T-cell (primary cell): ENCODE measurements at regions not wholly inside any gene's neighbourhood (a gene's known extent, or its start where the extent isn't known, plus 50 kb on each side); places are given as distances from the start of the nearest gene placed in this dataset.

Source experiments
- ATAC-seq, 4 experiments: fragments of 200-7000 bp in 3 of 4; fragments of 150-1000 bp in 1 of 4; cut with Tn5 transposase; replicated peaks in 1 of 4; 1 replicate in 3 of 4; 2 replicates in 1 of 4; pipeline ENCODE4 v1.10.0; 2021; ENCODE audit warnings: moderate library complexity in 3 of 4, mild to moderate bottlenecking in 2 of 4, moderate number of reproducible peaks in 1 of 4
- CTCF ChIA-PET, 2 donors: fragments of 300-600 bp; sonication (Branson Sonifier 250); formaldehyde crosslinking; loops; one replicate each; lab custom pipeline; 2022; ENCODE audit warnings: antibody characterized with exemption in 2 of 2; lab: Charles Lee
- POLR2A ChIA-PET, 2 donors: fragments of 300-600 bp; sonication (Branson Sonifier 250); formaldehyde crosslinking; loops; one replicate each; lab custom pipeline; 2022; ENCODE audit warnings: antibody characterized with exemption in 2 of 2; lab: Charles Lee
- DNase-seq, 35 experiments: peaks; one replicate each; pipeline versions ENCODE4 v3.0.0 to v3.0.0-alpha.2; 2013 to 2023
- H3K27ac ChIP-seq: one replicate; pipeline ENCODE4 v1.5.1; 2013; ENCODE audit warnings: low read length
- H3K27me3 ChIP-seq, 2 experiments: replicated peaks in 1 of 2; 1 replicate in 1 of 2; 2 replicates in 1 of 2; pipeline versions ENCODE4 v1.6.1 to v1.7.0; 2013; ENCODE audit warnings: low read length in 1 of 2, mixed read lengths in 1 of 2; ENCODE audit not compliant: control insufficient read depth in 2 of 2, insufficient read depth in 2 of 2; ENCODE audit errors: extremely low read depth in 1 of 2
- H3K36me3 ChIP-seq, 2 donors: 1 replicate in 1 of 2; 2 replicates in 1 of 2; pipeline versions ENCODE4 v1.6.1 to v1.7.0; 2013; ENCODE audit warnings: low read length in 1 of 2; ENCODE audit not compliant: control insufficient read depth in 2 of 2, insufficient read depth in 1 of 2; ENCODE audit errors: extremely low read depth in 1 of 2
- H3K4me1 ChIP-seq, 2 experiments: 1 replicate in 1 of 2; 2 replicates in 1 of 2; pipeline versions ENCODE4 v1.6.1 to v1.7.0; 2013; ENCODE audit warnings: low read length in 2 of 2, mixed read lengths in 1 of 2; ENCODE audit not compliant: insufficient read depth in 2 of 2, control insufficient read depth in 1 of 2; ENCODE audit errors: extremely low read depth in 1 of 2
- H3K4me3 ChIP-seq, 2 donors: 1 replicate in 1 of 2; 2 replicates in 1 of 2; pipeline versions ENCODE4 v1.5.1 to v1.7.0; 2013; ENCODE audit warnings: mild to moderate bottlenecking in 2 of 2, low read length in 1 of 2, moderate library complexity in 1 of 2; ENCODE audit not compliant: control insufficient read depth in 1 of 2; ENCODE audit errors: extremely low read depth in 1 of 2
- H3K9me3 ChIP-seq: 2 replicates; pipeline ENCODE4 v1.7.0; 2013
- H3K27ac Mint-ChIP-seq, 2 donors: one replicate each; pipeline ENCODE4 v1.8.0; 2020 to 2021; ENCODE audit warnings: mild to moderate bottlenecking in 2 of 2, mixed read lengths in 2 of 2
- H3K27me3 Mint-ChIP-seq, 2 donors: one replicate each; pipeline ENCODE4 v1.8.0; 2021 to 2022; ENCODE audit warnings: mixed read lengths in 2 of 2
- H3K36me3 Mint-ChIP-seq: one replicate; pipeline ENCODE4 v1.8.0; 2021; ENCODE audit warnings: mixed read lengths
- H3K4me1 Mint-ChIP-seq, 3 donors: one replicate each; pipeline ENCODE4 v1.8.0; 2020 to 2022; ENCODE audit warnings: mixed read lengths in 3 of 3, mild to moderate bottlenecking in 1 of 3
- H3K4me3 Mint-ChIP-seq, 3 donors: one replicate each; pipeline ENCODE4 v1.8.0; 2020 to 2022; ENCODE audit warnings: mild to moderate bottlenecking in 3 of 3, mixed read lengths in 3 of 3, moderate library complexity in 3 of 3
- H3K9me3 Mint-ChIP-seq, 3 donors: one replicate each; pipeline ENCODE4 v1.8.0; 2020 to 2022; ENCODE audit warnings: mixed read lengths in 3 of 3
- WGBS: methylation state at CpG from one replicate; pipeline ENCODE4 v1.1.5; 2013; ENCODE audit warnings: missing lambda C conversion rate; ENCODE audit not compliant: insufficient coverage; 5-methylcytosine and 5-hydroxymethylcytosine counted together

DNA sequence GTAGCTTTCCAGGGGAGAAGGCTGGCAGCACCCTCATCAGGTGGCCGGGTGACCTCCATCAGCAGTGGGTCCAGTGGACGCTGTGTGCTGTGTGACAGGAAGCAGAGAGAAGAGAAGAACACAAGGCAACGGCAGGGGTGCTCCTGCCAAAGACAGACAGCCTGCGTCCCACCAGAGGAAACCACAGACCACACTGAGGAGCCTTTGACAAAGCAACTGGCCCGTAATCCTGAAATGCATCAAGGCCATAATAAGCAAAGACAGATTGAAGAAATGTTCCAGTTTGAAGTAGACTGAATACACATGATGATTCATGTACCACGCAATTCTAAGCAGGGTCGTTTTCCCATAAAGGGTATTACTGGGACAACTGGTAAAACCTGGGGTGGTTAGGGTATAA, 172.4 kb downstream of the FBXO15 start:
- peaks cover 11 to 12% of the 10 kb centered on the region in 2 donors for H3K27me3 Mint-ChIP-seq
- peak in 1 of 4 experiments; percentile 43 for ATAC-seq
- CTCF ChIA-PET: interaction anchor here in 1 of 2 donors (0.6 kb wide), 1 partner anchor 366 kb away, joined by 3 read pairs; no protein-coding TSS in a partner anchor
- 13% methylated on average over 6 of the region's 7 CpGs for WGBS
- H3K9me3 Mint-ChIP-seq: no peaks in the 10 kb centered on the region
- H3K36me3 Mint-ChIP-seq: no peaks in the 10 kb centered on the region
- no peaks in the 10 kb centered on the region for H3K9me3 ChIP-seq
- H3K4me1 ChIP-seq: peaks cover 2 to 4% of the 10 kb centered on the region in 2 experiments
- DNase-seq: peak in 2 of 35 experiments; percentile 1 to 3
- H3K4me1 Mint-ChIP-seq: peaks cover 0 to 5% (median 4%) of the 10 kb centered on the region in 3 donors
- no peak overlapping the region for H3K27ac ChIP-seq
- no peak overlapping the region for H3K4me3 Mint-ChIP-seq
- H3K36me3 ChIP-seq: no peaks in the 10 kb centered on the region
- peaks cover 0 to 3% of the 10 kb centered on the region in 2 experiments for H3K27me3 ChIP-seq
- POLR2A ChIA-PET: no interaction called here
- no peak overlapping the region for H3K4me3 ChIP-seq
- H3K27ac Mint-ChIP-seq: no peak overlapping the region

DNA sequence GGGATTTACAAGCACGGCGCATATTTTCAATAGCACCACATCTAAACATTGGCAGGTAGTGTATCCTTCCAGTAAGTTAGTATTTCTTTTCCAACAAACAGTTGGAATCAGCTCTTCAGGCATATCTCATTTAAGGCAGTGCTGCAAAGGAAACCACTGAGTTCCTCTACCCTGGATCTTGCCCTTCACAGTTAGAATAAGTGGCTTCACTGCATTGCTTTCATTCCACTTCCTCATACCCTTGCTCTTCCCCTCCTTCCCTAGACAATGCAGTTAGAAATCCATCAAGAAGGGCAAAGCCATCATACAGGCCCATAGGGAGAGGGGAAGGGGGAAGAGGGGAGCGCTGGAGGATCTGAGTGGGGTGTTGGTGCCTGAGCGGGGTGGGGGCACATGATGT, 173.7 kb downstream of the FBXO15 start:
- peaks cover 2 to 4% of the 10 kb centered on the region in 2 experiments for H3K4me1 ChIP-seq
- ChIA-PET CTCF (no interaction called here), POLR2A (no interaction called here)
- 100% methylated on average over 1 of the region's 4 CpGs for WGBS
- no peaks in the 10 kb centered on the region for H3K36me3 Mint-ChIP-seq
- no peaks in the 10 kb centered on the region for H3K36me3 ChIP-seq
- no peak for ATAC-seq
- H3K27me3 Mint-ChIP-seq: peaks cover 11 to 12% of the 10 kb centered on the region in 2 donors
- no peak overlapping the region for H3K27ac ChIP-seq
- H3K27ac Mint-ChIP-seq: no peak overlapping the region
- H3K4me3 Mint-ChIP-seq: no peak overlapping the region
- H3K9me3 ChIP-seq: no peaks in the 10 kb centered on the region
- peaks cover 0 to 3% of the 10 kb centered on the region in 2 experiments for H3K27me3 ChIP-seq
- DNase-seq: no peak
- no peak overlapping the region for H3K4me3 ChIP-seq
- no peaks in the 10 kb centered on the region for H3K9me3 Mint-ChIP-seq
- peaks cover 0 to 5% (median 4%) of the 10 kb centered on the region in 3 donors for H3K4me1 Mint-ChIP-seq

DNA sequence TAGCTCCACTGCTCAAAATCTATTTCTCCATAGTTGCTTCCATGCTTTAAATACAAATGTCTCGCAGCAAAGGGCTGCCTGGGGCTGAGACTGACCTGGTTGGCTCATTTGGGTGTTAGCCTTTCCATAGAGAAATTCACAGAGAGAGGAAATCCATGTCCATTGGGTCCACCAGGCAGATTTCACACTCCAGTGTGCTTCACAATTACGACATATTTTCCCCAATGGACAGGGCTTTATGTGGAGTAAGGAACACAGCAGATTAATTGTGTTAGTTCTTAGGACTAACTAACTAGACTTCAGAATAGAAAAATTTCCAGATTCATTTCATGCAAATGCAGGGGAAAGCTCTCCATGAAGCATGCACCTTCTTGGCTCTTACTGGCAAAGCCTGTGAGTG, 180.7 kb downstream of the FBXO15 start:
- H3K9me3 ChIP-seq: no peaks in the 10 kb centered on the region
- H3K27me3 ChIP-seq: no peaks in the 10 kb centered on the region
- no peak overlapping the region for H3K27ac ChIP-seq
- WGBS: no CpG with 5 or more reads among the region's 2 CpGs
- no peak overlapping the region for H3K27ac Mint-ChIP-seq
- POLR2A ChIA-PET: no interaction called here
- H3K4me1 Mint-ChIP-seq: no peaks in the 10 kb centered on the region
- no peaks in the 10 kb centered on the region for H3K36me3 Mint-ChIP-seq
- no peaks in the 10 kb centered on the region for H3K4me1 ChIP-seq
- DNase-seq: no peak
- no peaks in the 10 kb centered on the region for H3K36me3 ChIP-seq
- no peaks in the 10 kb centered on the region for H3K27me3 Mint-ChIP-seq
- H3K9me3 Mint-ChIP-seq: no peaks in the 10 kb centered on the region
- CTCF ChIA-PET: no interaction called here
- no peak overlapping the region for H3K4me3 ChIP-seq
- no peak for ATAC-seq
- no peak overlapping the region for H3K4me3 Mint-ChIP-seq

DNA sequence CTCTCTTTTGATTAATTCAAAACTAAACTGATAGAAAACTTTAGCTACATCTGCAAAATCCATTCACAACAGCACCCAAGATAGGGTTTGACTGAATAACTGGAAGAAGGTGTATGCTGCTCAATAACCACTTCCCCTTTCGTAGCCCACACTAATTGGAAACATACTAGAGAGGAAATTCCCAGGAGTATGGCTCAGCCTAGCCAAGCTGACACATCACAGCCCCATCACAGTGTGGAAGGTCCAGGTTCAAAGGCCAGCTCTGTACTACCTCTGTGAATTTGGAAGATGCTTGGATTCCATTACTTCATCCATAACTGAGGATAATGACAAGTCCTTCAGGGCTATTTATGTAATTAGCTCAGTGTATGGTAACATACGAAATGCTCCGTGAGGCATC, 185.4 kb downstream of the FBXO15 start:
- Mint-ChIP-seq H3K36me3 (no peaks in the 10 kb centered on the region), H3K27me3 (peaks cover 5 to 8% of the 10 kb centered on the region in 2 donors), H3K4me3 (no peak overlapping the region), H3K4me1 (no peaks in the 10 kb centered on the region), H3K9me3 (no peaks in the 10 kb centered on the region), H3K27ac (no peak overlapping the region)
- peaks cover 0 to 3% of the 10 kb centered on the region in 2 experiments for H3K27me3 ChIP-seq
- ATAC-seq: no peak
- no peak for DNase-seq
- POLR2A ChIA-PET: no interaction called here
- no CpG with 5 or more reads among the region's 3 CpGs for WGBS
- CTCF ChIA-PET: no interaction called here
- no peaks in the 10 kb centered on the region for H3K36me3 ChIP-seq
- no peaks in the 10 kb centered on the region for H3K4me1 ChIP-seq
- H3K4me3 ChIP-seq: no peak overlapping the region
- no peak overlapping the region for H3K27ac ChIP-seq
- no peaks in the 10 kb centered on the region for H3K9me3 ChIP-seq

DNA sequence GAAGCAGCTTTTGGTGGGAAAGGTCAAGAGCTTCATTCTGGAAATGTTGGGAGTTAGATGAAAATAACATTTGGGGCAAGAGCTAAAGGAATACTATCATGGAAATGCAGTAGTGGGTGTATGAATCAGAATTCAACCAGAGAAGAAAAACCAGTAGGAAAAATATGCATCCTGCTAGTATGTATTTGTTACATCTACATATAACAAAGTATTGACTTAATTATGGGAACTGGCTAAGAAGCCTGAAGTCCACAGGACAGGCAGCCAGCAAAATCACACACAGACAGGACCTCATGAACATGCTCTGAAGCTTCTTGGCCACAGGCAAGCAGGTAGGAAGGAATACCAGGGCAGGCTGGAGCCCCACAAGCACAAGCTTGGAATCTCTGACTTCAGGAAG, 185.8 kb downstream of the FBXO15 start:
- H3K27ac ChIP-seq: no peak overlapping the region
- Mint-ChIP-seq H3K27ac (no peak overlapping the region), H3K27me3 (peaks cover 5 to 8% of the 10 kb centered on the region in 2 donors), H3K9me3 (no peaks in the 10 kb centered on the region), H3K4me1 (no peaks in the 10 kb centered on the region), H3K36me3 (no peaks in the 10 kb centered on the region), H3K4me3 (no peak overlapping the region)
- peaks cover 0 to 3% of the 10 kb centered on the region in 2 experiments for H3K27me3 ChIP-seq
- no peaks in the 10 kb centered on the region for H3K4me1 ChIP-seq
- DNase-seq: no peak
- ChIA-PET CTCF (no interaction called here), POLR2A (no interaction called here)
- no peak overlapping the region for H3K4me3 ChIP-seq
- H3K36me3 ChIP-seq: no peaks in the 10 kb centered on the region
- no peaks in the 10 kb centered on the region for H3K9me3 ChIP-seq
- ATAC-seq: no peak

DNA sequence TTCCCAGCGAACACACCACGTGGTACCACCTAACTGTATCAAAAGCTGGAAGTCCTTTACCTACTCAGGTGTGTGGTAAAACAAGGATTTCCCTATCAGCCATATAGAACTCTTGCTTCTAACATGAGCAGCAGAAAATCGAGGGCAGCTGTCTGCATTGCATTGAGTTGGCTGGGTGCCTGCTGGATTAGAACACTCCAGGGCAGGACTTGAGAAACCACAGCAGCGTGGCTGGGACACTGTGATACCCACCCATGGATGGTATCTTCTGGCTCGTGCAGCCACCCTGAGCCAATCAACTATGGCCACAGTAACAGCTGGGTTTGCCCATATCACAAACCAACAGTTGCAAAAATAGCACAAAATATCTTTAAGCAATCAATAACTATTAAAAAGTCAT, 188.3 kb downstream of the FBXO15 start:
- ChIA-PET POLR2A (interaction anchor here in 1 of 2 donors (0.6 kb wide), 1 partner anchor 12 kb away, joined by 3 read pairs; no protein-coding TSS in a partner anchor), CTCF (no interaction called here)
- Histone ChIP-seq H3K36me3 (no peaks in the 10 kb centered on the region), H3K9me3 (no peaks in the 10 kb centered on the region), H3K27me3 (peaks cover 0 to 4% of the 10 kb centered on the region in 2 experiments), H3K27ac (no peak overlapping the region), H3K4me1 (no peaks in the 10 kb centered on the region), H3K4me3 (no peak overlapping the region)
- Mint-ChIP-seq H3K4me3 (no peak overlapping the region), H3K27me3 (peaks cover 5 to 8% of the 10 kb centered on the region in 2 donors), H3K9me3 (no peaks in the 10 kb centered on the region), H3K36me3 (no peaks in the 10 kb centered on the region), H3K4me1 (peaks cover 0 to 3% (median 2%) of the 10 kb centered on the region in 3 donors), H3K27ac (no peak overlapping the region)
- 57% methylated on average over 1 of the region's 5 CpGs for WGBS
- no peak for ATAC-seq
- no peak for DNase-seq

DNA sequence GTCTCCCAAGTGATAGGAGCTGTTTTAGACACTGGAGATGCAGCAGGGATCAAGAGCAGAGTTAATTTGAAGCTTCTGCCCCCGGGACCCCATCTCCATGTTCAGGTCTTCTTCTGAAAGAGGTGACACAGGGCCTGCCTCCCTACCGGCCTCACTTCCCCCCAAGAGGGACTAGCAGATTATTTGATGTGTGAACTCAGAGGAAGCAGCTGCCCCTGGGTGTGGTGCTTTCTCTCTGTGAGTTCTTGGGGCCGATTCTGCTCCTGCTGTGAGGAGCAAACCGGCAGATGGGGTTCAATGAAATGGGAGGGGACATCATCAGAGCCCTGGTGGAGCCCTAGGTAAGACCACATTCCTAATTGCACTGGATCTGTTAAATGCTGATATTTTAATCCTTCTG, 193.4 kb downstream of the FBXO15 start:
- 6% methylated on average over 2 of the region's 4 CpGs for WGBS
- no peak overlapping the region for H3K27ac ChIP-seq
- Mint-ChIP-seq H3K36me3 (no peaks in the 10 kb centered on the region), H3K4me3 (no peak overlapping the region), H3K9me3 (no peaks in the 10 kb centered on the region), H3K27ac (no peak overlapping the region), H3K4me1 (peaks cover 0 to 11% (median 5%) of the 10 kb centered on the region in 3 donors), H3K27me3 (peaks cover 4 to 5% of the 10 kb centered on the region in 2 donors)
- ChIA-PET CTCF (no interaction called here), POLR2A (no interaction called here)
- no peaks in the 10 kb centered on the region for H3K4me1 ChIP-seq
- H3K27me3 ChIP-seq: peaks cover 0 to 6% of the 10 kb centered on the region in 2 experiments
- no peaks in the 10 kb centered on the region for H3K9me3 ChIP-seq
- H3K36me3 ChIP-seq: no peaks in the 10 kb centered on the region
- H3K4me3 ChIP-seq: no peak overlapping the region
- no peak for ATAC-seq
- no peak for DNase-seq
